Activated T-helper 1 cell treated with anti-CD3 and anti-CD28 coated beads, Interleukin-12 subunit alpha, Interleukin-12 subunit beta, Interleukin-2, Interleukin-4 antibody, amounts not matched to agents 30 ng/mL and 10 ng/mL and 1 ng/mL, durations not matched to agents 14 hours and 24 hours and 36 hours (primary cell): ENCODE measurements at regions not wholly inside any gene's neighbourhood (a gene's known extent, or its start where the extent isn't known, plus 50 kb on each side); places are given as distances from the start of the nearest gene placed in this dataset.

Source experiments
- DNase-seq: peaks from one replicate; pipeline ENCODE4 v3.0.0; 2021; ENCODE audit warnings: low spot score
- H3K27ac Mint-ChIP-seq: one replicate; pipeline ENCODE4 v1.8.0; 2021; ENCODE audit warnings: mild to moderate bottlenecking, mixed read lengths
- H3K27me3 Mint-ChIP-seq: one replicate; pipeline ENCODE4 v1.8.0; 2022; ENCODE audit warnings: mild to moderate bottlenecking, moderate library complexity, mixed read lengths; ENCODE audit not compliant: insufficient read depth
- H3K36me3 Mint-ChIP-seq: one replicate; pipeline ENCODE4 v1.8.0; 2021; ENCODE audit warnings: low read depth, mixed read lengths
- H3K4me1 Mint-ChIP-seq: one replicate; pipeline ENCODE4 v1.8.0; 2021; ENCODE audit warnings: low read depth, mixed read lengths
- H3K4me3 Mint-ChIP-seq: one replicate; pipeline ENCODE4 v1.8.0; 2021; ENCODE audit warnings: mild to moderate bottlenecking, moderate library complexity, mixed read lengths
- H3K9me3 Mint-ChIP-seq: one replicate; pipeline ENCODE4 v1.8.0; 2021; ENCODE audit warnings: mixed read lengths
- intact Hi-C: fragments of 100-400 bp; cut with micrococcal nuclease; formaldehyde crosslinking; loops from one replicate; pipeline ENCODE4 v1.15.1; 2024

DNA sequence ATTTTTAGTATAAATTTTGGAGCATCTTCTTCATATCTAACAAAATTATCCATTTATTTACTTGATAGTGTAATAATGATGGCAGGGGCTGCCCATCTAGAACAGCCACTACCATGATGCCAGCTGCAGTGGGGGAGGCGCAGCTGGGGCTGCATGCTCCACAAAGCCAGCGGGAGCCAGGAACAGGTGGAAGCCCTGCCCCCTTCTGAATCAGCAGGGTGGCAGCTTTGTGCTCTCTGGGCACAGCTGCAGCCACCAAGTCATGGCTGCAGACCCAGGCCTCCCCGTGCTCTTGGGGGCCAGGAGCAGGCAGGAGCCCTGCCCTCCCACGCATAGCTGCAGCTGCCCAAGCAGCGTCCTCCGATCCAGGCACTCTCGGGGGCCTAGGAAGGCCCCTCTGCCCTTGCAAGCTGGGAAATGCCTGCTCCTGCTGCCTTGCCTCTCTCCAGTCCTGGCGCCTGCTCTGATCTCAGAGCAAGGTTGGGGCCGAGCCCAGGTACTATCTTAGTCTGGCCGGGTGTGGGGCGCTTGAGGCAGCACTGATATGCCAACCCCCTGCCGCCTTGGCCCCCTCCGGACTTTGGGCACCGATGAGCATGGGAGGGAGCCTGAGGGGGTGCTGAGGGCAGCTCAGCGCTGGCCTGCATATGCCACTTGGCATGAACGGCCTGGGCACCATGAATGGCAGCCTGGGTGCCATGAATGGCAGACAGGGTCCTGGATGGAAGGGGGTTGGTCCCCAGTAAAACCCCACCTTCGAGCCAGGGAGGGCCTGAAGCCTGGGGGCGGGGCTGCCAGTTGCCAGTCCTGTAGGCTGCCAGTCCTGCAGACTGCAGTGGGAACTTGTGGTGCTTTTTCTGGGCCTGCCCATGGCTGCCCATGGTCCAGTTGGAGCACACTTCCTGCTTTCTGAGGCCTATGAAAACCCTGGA is 1110.8 kb upstream of the POT1 start:
- no peak overlapping the region for H3K27ac Mint-ChIP-seq
- H3K4me3 Mint-ChIP-seq = no peak overlapping the region
- no peaks in the 10 kb centered on the region for H3K36me3 Mint-ChIP-seq
- DNase-seq = no peak
- no peaks in the 10 kb centered on the region for H3K27me3 Mint-ChIP-seq
- intact Hi-C loops = no loop called here
- no peaks in the 10 kb centered on the region for H3K4me1 Mint-ChIP-seq
- no peaks in the 10 kb centered on the region for H3K9me3 Mint-ChIP-seq

DNA sequence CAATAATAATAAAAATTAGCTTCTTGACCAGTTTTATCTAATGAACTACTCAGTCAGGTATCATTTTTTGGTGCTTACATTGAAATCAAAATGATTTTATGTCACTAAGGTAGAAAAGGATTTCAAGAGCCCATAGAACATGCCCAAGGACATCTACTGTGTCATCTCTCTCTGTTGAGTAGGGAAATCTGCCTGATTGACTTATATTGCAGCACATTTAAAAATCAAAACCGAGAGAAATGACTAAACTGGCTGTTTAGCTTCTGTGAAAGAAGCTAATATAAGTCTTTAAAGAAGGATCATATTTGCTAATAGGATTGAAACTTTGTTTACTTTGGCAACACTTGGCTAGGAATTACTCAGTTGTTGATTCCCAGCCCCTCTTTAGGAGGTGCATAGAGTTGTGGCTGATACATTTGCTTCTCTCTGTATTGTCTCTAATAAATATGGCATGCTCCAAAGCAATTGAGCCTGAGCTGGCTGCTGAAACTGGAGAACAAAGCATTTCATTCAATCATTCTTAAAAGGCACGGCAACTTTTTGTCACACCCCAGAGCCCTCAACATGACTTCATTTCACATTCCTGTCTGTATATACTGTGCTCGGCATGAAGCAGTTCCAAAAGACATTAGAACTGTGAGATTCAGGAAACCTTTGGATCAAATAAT is 1096.9 kb upstream of the POT1 start:
- Mint-ChIP-seq H3K4me3 (no peak overlapping the region), H3K4me1 (no peaks in the 10 kb centered on the region), H3K27me3 (no peaks in the 10 kb centered on the region), H3K36me3 (no peaks in the 10 kb centered on the region), H3K9me3 (no peaks in the 10 kb centered on the region), H3K27ac (no peak overlapping the region)
- intact Hi-C loops = no loop called here
- DNase-seq = no peak

DNA sequence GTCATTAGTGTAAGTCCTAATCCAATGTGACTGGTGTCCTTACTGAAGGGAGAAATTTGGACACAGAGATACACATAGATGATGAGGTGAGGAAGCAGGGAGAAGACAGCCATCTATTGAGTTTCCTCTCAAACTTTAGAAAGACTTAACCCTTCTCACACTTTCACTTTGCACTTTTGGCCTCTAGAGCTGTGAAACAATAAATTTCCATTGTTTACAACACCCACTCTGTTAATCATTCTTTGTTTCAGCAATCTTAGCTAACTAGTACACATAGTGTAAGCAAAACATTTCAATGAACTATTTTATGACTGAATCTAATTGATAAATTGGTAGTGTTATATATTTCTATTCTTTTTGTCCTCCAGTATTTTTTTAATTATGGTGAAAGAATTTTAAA is 1092.8 kb upstream of the POT1 start:
- H3K36me3 Mint-ChIP-seq = no peaks in the 10 kb centered on the region
- H3K9me3 Mint-ChIP-seq = no peaks in the 10 kb centered on the region
- no peak for DNase-seq

DNA sequence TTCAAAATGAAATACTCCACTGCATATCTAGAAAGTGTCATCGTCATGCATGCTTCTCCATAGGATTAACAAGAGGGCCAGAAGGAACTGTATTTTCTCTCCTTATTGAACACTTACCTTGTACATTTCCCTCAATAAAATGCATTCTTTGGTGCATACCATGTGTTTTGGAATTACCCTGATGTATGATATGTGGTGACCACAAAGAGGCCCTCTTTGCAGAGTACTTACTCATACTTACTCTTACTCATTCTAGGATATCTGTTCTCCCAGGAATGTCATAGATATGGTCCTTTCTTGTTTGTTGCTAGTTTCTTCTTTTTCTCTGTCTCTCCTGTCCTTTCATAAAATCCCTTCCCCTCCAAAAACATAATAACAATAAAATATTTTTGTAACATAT is 1087.1 kb upstream of the POT1 start:
- Mint-ChIP-seq H3K4me1 (no peaks in the 10 kb centered on the region), H3K4me3 (no peak overlapping the region)

More for the DNA sequence above, 1092.8 kb upstream of the POT1 start:
- intact Hi-C loops = no loop called here
- Mint-ChIP-seq H3K27ac (no peak overlapping the region), H3K4me3 (no peak overlapping the region), H3K4me1 (no peaks in the 10 kb centered on the region), H3K27me3 (no peaks in the 10 kb centered on the region)

DNA sequence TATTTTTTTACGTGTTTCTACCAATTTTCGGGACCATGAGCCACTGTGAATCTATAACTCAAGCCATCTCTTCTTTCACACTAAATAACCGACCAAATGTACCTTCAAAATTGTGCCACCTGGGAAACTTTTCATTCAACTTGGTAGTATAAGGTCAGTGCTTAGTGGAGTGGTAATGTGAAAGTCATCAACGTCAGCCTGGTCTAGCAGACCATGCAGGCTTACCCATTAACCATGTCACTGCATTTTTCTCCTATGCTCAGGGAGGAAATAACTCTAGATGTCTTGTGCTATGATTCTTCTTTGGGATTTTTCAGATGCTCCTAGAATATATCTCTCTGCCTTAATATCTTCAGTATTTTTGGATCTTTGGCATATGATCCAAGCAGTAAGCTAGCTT is 1075.4 kb upstream of the POT1 start:
- Mint-ChIP-seq H3K4me3 (no peak overlapping the region), H3K9me3 (peaks cover 4% of the 10 kb centered on the region), H3K36me3 (no peaks in the 10 kb centered on the region), H3K27me3 (no peaks in the 10 kb centered on the region), H3K27ac (no peak overlapping the region), H3K4me1 (no peaks in the 10 kb centered on the region)
- intact Hi-C loops = no loop called here
- DNase-seq = no peak

More for the DNA sequence above, 1087.1 kb upstream of the POT1 start:
- DNase-seq = no peak
- H3K27ac Mint-ChIP-seq = no peak overlapping the region
- peaks cover 5% of the 10 kb centered on the region for H3K9me3 Mint-ChIP-seq
- no peaks in the 10 kb centered on the region for H3K36me3 Mint-ChIP-seq
- H3K27me3 Mint-ChIP-seq = no peaks in the 10 kb centered on the region
- intact Hi-C loops = no loop called here

DNA sequence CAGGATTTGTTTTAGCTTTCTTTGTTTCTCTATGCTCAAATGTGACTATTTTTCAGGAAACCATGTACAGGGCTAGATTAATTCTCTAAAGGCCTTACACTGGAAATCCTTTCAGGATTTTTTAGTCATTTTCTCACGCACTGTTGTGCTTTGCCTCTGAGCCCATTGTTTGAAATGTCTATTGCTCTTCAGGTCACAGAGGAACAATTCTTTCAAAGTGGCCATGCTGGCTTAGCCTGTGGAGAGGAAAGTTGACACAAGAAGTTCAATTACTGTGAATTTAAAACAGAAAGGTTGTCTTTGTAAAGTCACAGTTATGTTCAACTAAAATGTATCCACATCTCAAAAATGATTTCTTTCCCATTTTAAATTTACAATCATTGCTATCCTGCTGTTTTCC is 1071.7 kb upstream of the POT1 start:
- Mint-ChIP-seq H3K4me3 (no peak overlapping the region), H3K36me3 (no peaks in the 10 kb centered on the region), H3K27ac (no peak overlapping the region), H3K27me3 (no peaks in the 10 kb centered on the region), H3K4me1 (no peaks in the 10 kb centered on the region), H3K9me3 (peaks cover 5% of the 10 kb centered on the region)
- no peak for DNase-seq
- intact Hi-C loops = no loop called here

DNA sequence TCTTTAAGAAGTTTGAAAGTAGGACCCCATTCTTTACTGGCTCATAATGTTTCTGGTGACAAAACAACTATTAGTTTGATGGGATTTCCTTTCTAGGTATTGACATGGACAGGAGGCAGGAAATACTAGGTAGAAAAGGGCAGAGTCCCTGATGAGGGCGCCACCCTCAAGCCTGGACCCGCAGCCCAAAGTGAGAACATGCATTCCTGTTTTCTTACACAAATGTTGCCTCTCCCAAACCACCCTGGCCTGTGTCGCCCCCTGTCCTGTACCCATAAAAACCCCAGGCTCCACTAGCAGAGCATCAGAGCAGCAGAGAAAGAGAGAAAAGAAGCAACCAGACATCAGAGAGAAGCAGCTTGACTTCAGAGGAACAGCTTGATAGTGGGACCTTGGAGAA is 1055.2 kb upstream of the POT1 start:
- no peak overlapping the region for H3K27ac Mint-ChIP-seq
- intact Hi-C loops = no loop called here
- no peak overlapping the region for H3K4me3 Mint-ChIP-seq
- no peak for DNase-seq
- H3K9me3 Mint-ChIP-seq = peaks cover 3% of the 10 kb centered on the region
- H3K36me3 Mint-ChIP-seq = no peaks in the 10 kb centered on the region
- no peaks in the 10 kb centered on the region for H3K4me1 Mint-ChIP-seq
- no peaks in the 10 kb centered on the region for H3K27me3 Mint-ChIP-seq

DNA sequence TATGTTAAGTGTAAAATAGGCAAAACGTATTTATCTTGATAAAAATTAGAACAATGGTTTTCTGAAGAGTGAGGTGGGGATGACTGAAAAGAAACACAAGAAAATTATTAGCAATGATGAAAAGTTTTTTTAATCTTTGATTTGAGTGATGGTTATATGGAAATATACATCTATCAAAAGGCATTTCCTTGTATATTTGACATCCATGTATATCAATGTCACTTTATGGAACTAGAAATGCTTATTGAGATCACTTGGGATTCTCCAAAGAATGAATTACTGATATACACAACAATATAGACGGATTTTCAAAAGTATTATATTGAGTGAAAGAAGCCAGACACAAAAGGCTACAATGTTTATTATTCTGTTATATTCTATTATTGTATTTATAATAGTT is 1042.0 kb upstream of the POT1 start:
- Mint-ChIP-seq H3K4me3 (no peak overlapping the region), H3K27me3 (no peaks in the 10 kb centered on the region), H3K27ac (no peak overlapping the region), H3K4me1 (no peaks in the 10 kb centered on the region), H3K9me3 (no peaks in the 10 kb centered on the region), H3K36me3 (no peaks in the 10 kb centered on the region)
- intact Hi-C loops = no loop called here
- no peak for DNase-seq

DNA sequence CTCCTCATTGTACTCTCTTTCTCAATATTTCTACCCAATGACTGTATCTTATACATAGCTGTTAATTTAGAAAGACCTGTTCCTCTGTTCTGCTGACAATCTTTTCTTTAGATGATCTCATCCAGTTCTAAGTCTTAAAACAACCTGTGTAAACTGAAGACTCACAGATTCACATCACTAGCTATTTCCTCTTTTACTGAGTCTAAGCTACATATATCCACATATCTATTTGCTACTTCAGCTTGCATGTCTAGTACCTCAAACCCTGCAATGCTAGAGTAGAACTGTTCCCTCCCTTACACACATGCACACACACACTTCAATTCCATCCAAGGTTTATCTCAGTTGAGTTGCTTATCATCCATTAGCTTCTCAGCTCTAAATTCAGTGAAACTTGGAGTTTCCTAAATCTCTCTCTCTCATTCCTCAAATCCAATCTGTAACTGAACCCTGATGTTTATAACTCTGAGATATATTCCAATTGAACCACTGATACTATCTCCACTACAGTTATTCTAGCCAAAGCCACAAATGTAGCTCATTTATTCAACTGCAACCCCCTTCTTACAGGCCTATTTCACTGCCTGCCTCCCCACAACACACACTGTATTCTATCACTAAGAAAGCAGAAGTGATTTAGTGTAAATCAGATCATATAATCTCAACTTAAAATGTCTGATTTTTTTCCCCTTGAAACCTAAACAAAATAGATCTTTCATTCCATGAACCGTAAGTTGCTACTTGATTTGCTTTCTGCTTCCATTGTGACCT is 1036.8 kb upstream of the POT1 start:
- H3K27me3 Mint-ChIP-seq = no peaks in the 10 kb centered on the region
- DNase-seq = no peak
- no peaks in the 10 kb centered on the region for H3K36me3 Mint-ChIP-seq
- H3K4me1 Mint-ChIP-seq = no peaks in the 10 kb centered on the region
- peaks cover 3% of the 10 kb centered on the region for H3K9me3 Mint-ChIP-seq
- H3K27ac Mint-ChIP-seq = no peak overlapping the region
- H3K4me3 Mint-ChIP-seq = no peak overlapping the region
- intact Hi-C loops = no loop called here

DNA sequence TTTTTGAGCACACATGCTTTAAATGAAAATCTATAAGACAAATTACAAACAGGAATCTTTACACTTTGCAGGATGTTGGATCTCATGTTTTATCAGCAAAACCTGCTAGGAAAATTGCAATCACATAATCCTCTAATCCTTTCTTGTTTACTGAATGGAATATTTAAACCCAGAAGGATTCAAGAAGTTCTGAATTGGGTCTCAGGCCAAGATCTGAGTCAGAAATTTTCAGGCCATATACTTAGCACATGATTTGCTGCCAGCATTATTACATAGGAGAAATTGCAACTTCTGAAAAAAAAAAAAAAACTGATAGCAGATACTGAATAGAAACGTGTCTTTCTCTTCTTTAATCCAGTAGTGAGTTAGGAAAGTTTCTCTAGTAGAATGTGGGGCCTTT is 1005.3 kb upstream of the POT1 start:
- no peak for DNase-seq
- Mint-ChIP-seq H3K27ac (no peak overlapping the region), H3K9me3 (peaks cover 8% of the 10 kb centered on the region), H3K4me3 (no peak overlapping the region), H3K4me1 (no peaks in the 10 kb centered on the region), H3K36me3 (no peaks in the 10 kb centered on the region), H3K27me3 (no peaks in the 10 kb centered on the region)
- intact Hi-C loops = no loop called here

DNA sequence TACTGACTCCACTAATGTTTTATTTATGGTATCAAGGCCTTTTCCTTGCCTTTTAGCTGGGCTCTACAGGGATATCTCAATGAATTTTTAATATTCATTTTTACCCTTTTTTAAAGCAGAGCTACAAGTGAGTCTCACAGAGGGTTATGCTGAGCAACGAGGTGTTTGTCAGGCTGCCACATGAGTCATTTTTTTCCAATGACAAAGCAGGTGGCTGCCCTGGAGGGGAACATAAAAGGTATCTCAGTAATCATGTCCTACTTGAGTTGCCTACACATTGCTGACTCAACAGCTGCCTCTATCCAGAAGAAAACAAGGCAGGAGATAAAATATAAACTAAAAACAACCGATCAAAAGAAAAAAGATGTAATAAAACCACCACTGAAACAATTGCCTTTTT is 1004.9 kb upstream of the POT1 start:
- Mint-ChIP-seq H3K27ac (no peak overlapping the region), H3K9me3 (peaks cover 8% of the 10 kb centered on the region), H3K36me3 (no peaks in the 10 kb centered on the region), H3K4me3 (no peak overlapping the region), H3K27me3 (no peaks in the 10 kb centered on the region), H3K4me1 (no peaks in the 10 kb centered on the region)
- no peak for DNase-seq
- intact Hi-C loops = no loop called here

DNA sequence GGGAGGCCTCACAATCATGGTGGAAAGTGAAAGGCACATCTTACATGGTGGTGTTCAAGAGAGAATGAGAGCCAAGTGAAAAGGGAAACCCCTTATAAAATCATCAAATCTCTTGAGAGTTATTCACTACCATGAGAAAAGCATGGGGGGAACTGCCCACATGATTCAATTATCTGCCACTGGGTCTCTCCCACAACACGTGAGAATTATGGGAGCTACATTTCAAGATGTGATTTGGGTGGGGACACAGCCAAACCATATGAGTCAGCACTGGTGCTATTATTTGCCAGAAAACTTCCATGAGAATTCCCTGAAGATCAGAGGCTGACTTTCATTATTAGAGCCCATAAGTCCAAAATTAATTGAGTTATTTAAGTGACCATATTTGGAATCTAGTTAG is 1001.2 kb upstream of the POT1 start:
- intact Hi-C loops = no loop called here
- Mint-ChIP-seq H3K4me1 (no peaks in the 10 kb centered on the region), H3K36me3 (no peaks in the 10 kb centered on the region), H3K27ac (no peak overlapping the region), H3K27me3 (no peaks in the 10 kb centered on the region), H3K4me3 (no peak overlapping the region), H3K9me3 (peaks cover 4% of the 10 kb centered on the region)
- DNase-seq = no peak

DNA sequence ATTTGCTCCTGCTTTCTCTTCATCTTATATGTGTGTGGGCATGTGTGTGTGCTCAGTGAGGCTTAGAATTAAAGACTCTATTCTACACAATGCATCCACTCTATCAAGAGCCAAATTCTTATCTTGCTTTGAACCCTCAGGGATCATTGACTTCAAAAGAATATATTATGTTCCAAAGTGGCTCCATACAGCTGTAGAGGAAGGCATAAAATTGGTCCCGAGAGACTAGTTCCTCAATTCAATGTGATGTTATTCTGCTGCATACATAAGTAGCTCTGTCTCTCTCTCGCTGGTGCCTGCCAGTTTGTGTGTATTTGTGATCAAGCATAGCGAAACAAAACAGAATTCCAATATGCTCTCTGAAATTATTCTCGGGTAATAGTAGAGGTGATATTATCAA is 997.9 kb upstream of the POT1 start:
- no peaks in the 10 kb centered on the region for H3K4me1 Mint-ChIP-seq
- no peaks in the 10 kb centered on the region for H3K27me3 Mint-ChIP-seq
- no peaks in the 10 kb centered on the region for H3K9me3 Mint-ChIP-seq
- no peak overlapping the region for H3K27ac Mint-ChIP-seq
- intact Hi-C loops = no loop called here
- no peaks in the 10 kb centered on the region for H3K36me3 Mint-ChIP-seq
- DNase-seq = no peak
- H3K4me3 Mint-ChIP-seq = no peak overlapping the region
